CD14-positive monocyte (primary cell): ENCODE measurements at regions not wholly inside any gene's neighbourhood (a gene's known extent, or its start where the extent isn't known, plus 50 kb on each side); places are given as distances from the start of the nearest gene placed in this dataset.
A peak's percentile ranks its signal among the peaks of the same experiment; 100 is the strongest.

Source experiments
- DNase-seq, 3 donors: peaks; one replicate each; pipeline ENCODE4 v3.0.0-alpha.2; 2011 to 2022
- H2AFZ ChIP-seq: 2 replicates; pipeline ENCODE4 v1.6.0; 2012; ENCODE audit warnings: mild to moderate bottlenecking, low read depth, low read length, inconsistent platforms; ENCODE audit not compliant: insufficient read depth, poor library complexity, severe bottlenecking
- H3K27ac ChIP-seq, 2 donors: 1 replicate in 1 of 2; 2 replicates in 1 of 2; pipeline ENCODE4 v1.5.1; 2012 to 2013; ENCODE audit warnings: low read length in 2 of 2, control low read depth in 1 of 2, inconsistent platforms in 1 of 2, low read depth in 1 of 2, mild to moderate bottlenecking in 1 of 2
- H3K27me3 ChIP-seq, 2 donors: one replicate each; pipeline versions ENCODE4 v1.6.0 to v1.6.1; 2011 to 2013; ENCODE audit warnings: low read length in 2 of 2; ENCODE audit not compliant: control insufficient read depth in 2 of 2, insufficient read depth in 2 of 2
- H3K36me3 ChIP-seq, 2 donors: replicated peaks in 1 of 2; 1 replicate in 1 of 2; 2 replicates in 1 of 2; pipeline versions ENCODE4 v1.5.1 to v1.6.1; 2012 to 2013; ENCODE audit warnings: low read length in 2 of 2, control low read depth in 1 of 2, inconsistent platforms in 1 of 2, mild to moderate bottlenecking in 1 of 2; ENCODE audit not compliant: insufficient read depth in 2 of 2, control insufficient read depth in 1 of 2
- H3K4me1 ChIP-seq, 2 donors: 1 replicate in 1 of 2; 2 replicates in 1 of 2; pipeline versions ENCODE4 v1.5.1 to v1.6.1; 2012 to 2013; ENCODE audit warnings: low read length in 2 of 2, control low read depth in 1 of 2, inconsistent platforms in 1 of 2, mild to moderate bottlenecking in 1 of 2, moderate library complexity in 1 of 2; ENCODE audit not compliant: insufficient read depth in 2 of 2, control insufficient read depth in 1 of 2
- H3K4me2 ChIP-seq: replicated peaks from 2 replicates; pipeline ENCODE3; 2012; ENCODE audit warnings: low read length, moderate library complexity, mild to moderate bottlenecking; ENCODE audit not compliant: poor library complexity, severe bottlenecking; ENCODE audit errors: extremely low read depth
- H3K4me3 ChIP-seq, 3 experiments: fragments of 200-600 bp in 1 of 3; sonication (generic) in 1 of 3; replicated peaks in 1 of 3; 1 replicate in 2 of 3; 2 replicates in 1 of 3; pipeline ENCODE4 v1.5.1; 2011 to 2013; ENCODE audit warnings: low read length in 3 of 3, mild to moderate bottlenecking in 3 of 3, control low read depth in 2 of 3, low read depth in 2 of 3, inconsistent platforms in 1 of 3, moderate library complexity in 1 of 3
- H3K79me2 ChIP-seq: 2 replicates; pipeline ENCODE4 v1.6.0; 2012; ENCODE audit warnings: mild to moderate bottlenecking, control low read depth, inconsistent platforms, low read length, moderate library complexity; ENCODE audit not compliant: insufficient read depth
- H3K9ac ChIP-seq: 2 replicates; pipeline ENCODE4 v1.6.0; 2017; ENCODE audit warnings: low read length, mild to moderate bottlenecking; ENCODE audit not compliant: insufficient read depth, poor library complexity, severe bottlenecking
- H3K9me3 ChIP-seq, 2 donors: replicated peaks in 1 of 2; 1 replicate in 1 of 2; 2 replicates in 1 of 2; pipeline versions ENCODE4 v1.5.1 to v1.6.1; 2012 to 2013; ENCODE audit warnings: low read length in 2 of 2, control low read depth in 1 of 2; ENCODE audit not compliant: control insufficient read depth in 1 of 2, insufficient read depth in 1 of 2
- H4K20me1 ChIP-seq: 2 replicates; pipeline ENCODE4 v1.6.0; 2012; ENCODE audit warnings: mild to moderate bottlenecking, low read length, control low read depth, moderate library complexity; ENCODE audit not compliant: insufficient read depth
- H3K27ac Mint-ChIP-seq, 7 donors: one replicate each; pipeline ENCODE4 v1.8.0; 2020; ENCODE audit warnings: mild to moderate bottlenecking in 7 of 7, mixed read lengths in 7 of 7, moderate library complexity in 6 of 7, inconsistent platforms in 2 of 7
- H3K27me3 Mint-ChIP-seq, 3 donors: one replicate each; pipeline ENCODE4 v1.8.0; 2021 to 2022; ENCODE audit warnings: low read depth in 3 of 3, mild to moderate bottlenecking in 3 of 3, mixed read lengths in 3 of 3, moderate library complexity in 3 of 3, inconsistent platforms in 1 of 3
- H3K36me3 Mint-ChIP-seq, 2 donors: one replicate each; pipeline ENCODE4 v1.8.0; 2020; ENCODE audit warnings: mixed read lengths in 2 of 2, inconsistent platforms in 1 of 2, mild to moderate bottlenecking in 1 of 2
- H3K4me1 Mint-ChIP-seq: one replicate; pipeline ENCODE4 v1.8.0; 2020; ENCODE audit warnings: mild to moderate bottlenecking, mixed read lengths
- H3K4me3 Mint-ChIP-seq, 2 donors: one replicate each; pipeline ENCODE4 v1.8.0; 2020; ENCODE audit warnings: mild to moderate bottlenecking in 2 of 2, mixed read lengths in 2 of 2, moderate library complexity in 1 of 2
- H3K9me3 Mint-ChIP-seq, 7 donors: one replicate each; pipeline ENCODE4 v1.8.0; 2020 to 2022; ENCODE audit warnings: mixed read lengths in 7 of 7, mild to moderate bottlenecking in 6 of 7, moderate library complexity in 6 of 7, inconsistent platforms in 2 of 7
- WGBS: methylation state at CpG from one replicate; pipeline ENCODE4 v1.1.5; 2013; ENCODE audit warnings: missing lambda C conversion rate; ENCODE audit not compliant: insufficient coverage; 5-methylcytosine and 5-hydroxymethylcytosine counted together
- intact Hi-C, 2 donors: fragments of 100-400 bp; cut with micrococcal nuclease; formaldehyde crosslinking; loops; one replicate each; pipeline versions ENCODE4 v1.15.0 to v1.15.1; 2023
- TF ChIP-seq, protein P1 (sequence below): fragments of 200-600 bp; IDR thresholded peaks from one replicate; pipeline ENCODE4 v1.8.0; 2022; ENCODE audit warnings: antibody characterized with exemption, mild to moderate bottlenecking

- peak overlapping the region; percentile 33 for H3K4me2 ChIP-seq
- Mint-ChIP-seq H3K4me3 (peak overlapping the region; percentile 32 to 79), H3K27ac (no peak overlapping the region), H3K4me1 (peaks cover 15% of the 10 kb centered on the region), H3K27me3 (peaks cover 0 to 2% (median 0%) of the 10 kb centered on the region in 3 donors), H3K36me3 (no peaks in the 10 kb centered on the region), H3K9me3 (peaks cover 0 to 8% (median 2%) of the 10 kb centered on the region in 7 donors)
- no peaks in the 10 kb centered on the region for H3K9me3 ChIP-seq
- H3K27me3 ChIP-seq = no peaks in the 10 kb centered on the region
- no peak overlapping the region for H3K9ac ChIP-seq
- peak overlapping the region in 2 of 3 experiments; percentile 20 to 22 for H3K4me3 ChIP-seq
- H3K4me1 ChIP-seq = no peaks in the 10 kb centered on the region
- H3K36me3 ChIP-seq = no peaks in the 10 kb centered on the region
- no peaks in the 10 kb centered on the region for H3K79me2 ChIP-seq
- TF ChIP-seq, protein P1, sequence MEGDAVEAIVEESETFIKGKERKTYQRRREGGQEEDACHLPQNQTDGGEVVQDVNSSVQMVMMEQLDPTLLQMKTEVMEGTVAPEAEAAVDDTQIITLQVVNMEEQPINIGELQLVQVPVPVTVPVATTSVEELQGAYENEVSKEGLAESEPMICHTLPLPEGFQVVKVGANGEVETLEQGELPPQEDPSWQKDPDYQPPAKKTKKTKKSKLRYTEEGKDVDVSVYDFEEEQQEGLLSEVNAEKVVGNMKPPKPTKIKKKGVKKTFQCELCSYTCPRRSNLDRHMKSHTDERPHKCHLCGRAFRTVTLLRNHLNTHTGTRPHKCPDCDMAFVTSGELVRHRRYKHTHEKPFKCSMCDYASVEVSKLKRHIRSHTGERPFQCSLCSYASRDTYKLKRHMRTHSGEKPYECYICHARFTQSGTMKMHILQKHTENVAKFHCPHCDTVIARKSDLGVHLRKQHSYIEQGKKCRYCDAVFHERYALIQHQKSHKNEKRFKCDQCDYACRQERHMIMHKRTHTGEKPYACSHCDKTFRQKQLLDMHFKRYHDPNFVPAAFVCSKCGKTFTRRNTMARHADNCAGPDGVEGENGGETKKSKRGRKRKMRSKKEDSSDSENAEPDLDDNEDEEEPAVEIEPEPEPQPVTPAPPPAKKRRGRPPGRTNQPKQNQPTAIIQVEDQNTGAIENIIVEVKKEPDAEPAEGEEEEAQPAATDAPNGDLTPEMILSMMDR = no peak
- no CpG with 5 or more reads among the region's 3 CpGs for WGBS
- intact Hi-C loops = no loop called here
- no peaks in the 10 kb centered on the region for H4K20me1 ChIP-seq
- peak overlapping the region; percentile 42 for H2AFZ ChIP-seq
- H3K27ac ChIP-seq = no peak overlapping the region
- peak in 1 of 3 donors; percentile 7 for DNase-seq
Measured at GRCh38 chr14:43591776-43592175, 915.3 kb downstream of the FSCB start.

- no peaks in the 10 kb centered on the region for H3K79me2 ChIP-seq
- 100% methylated on average over 2 of the region's 3 CpGs for WGBS
- Mint-ChIP-seq H3K4me3 (no peak overlapping the region), H3K9me3 (peaks cover 0 to 3% (median 0%) of the 10 kb centered on the region in 7 donors), H3K36me3 (no peaks in the 10 kb centered on the region), H3K27me3 (peaks cover 0 to 2% (median 0%) of the 10 kb centered on the region in 3 donors), H3K27ac (no peak overlapping the region), H3K4me1 (peaks cover 8% of the 10 kb centered on the region)
- no peaks in the 10 kb centered on the region for H3K9me3 ChIP-seq
- TF ChIP-seq, protein P1 = no peak
- H4K20me1 ChIP-seq = no peaks in the 10 kb centered on the region
- no peak overlapping the region for H3K27ac ChIP-seq
- H3K9ac ChIP-seq = no peak overlapping the region
- intact Hi-C loops = no loop called here
- H2AFZ ChIP-seq = no peak overlapping the region
- H3K4me2 ChIP-seq = no peak overlapping the region
- no peaks in the 10 kb centered on the region for H3K4me1 ChIP-seq
- DNase-seq = no peak
- H3K4me3 ChIP-seq = no peak overlapping the region
- no peaks in the 10 kb centered on the region for H3K27me3 ChIP-seq
- no peaks in the 10 kb centered on the region for H3K36me3 ChIP-seq
Measured at GRCh38 chr14:43587183-43587582, 919.9 kb downstream of the FSCB start.
